Peyer's patch (tissue), 4 donors: ENCODE measurements at regions not wholly inside any gene's neighbourhood (a gene's known extent, or its start where the extent isn't known, plus 50 kb on each side); places are given as distances from the start of the nearest gene placed in this dataset.
"Not testable (repeated sequence)": the region's sequence is repeated elsewhere in the genome, so short reads cannot be mapped to it uniquely, and the experiment has no call there.

Experiments
- POLR2A ChIP-seq, 2 donors: fragments of 450-650 bp; IDR thresholded peaks; one replicate each; pipeline ENCODE4 v1.5.1; 2017; ENCODE audit warnings: antibody characterized with exemption in 2 of 2, mild to moderate bottlenecking in 2 of 2, moderate library complexity in 2 of 2
- TF ChIP-seq, protein P1 (sequence below), 6 experiments: fragments of 450-650 bp in 4 of 6; fragments of 200-600 bp in 2 of 6; sonication (generic) in 1 of 6; IDR thresholded peaks; one replicate each; pipeline ENCODE4 v1.5.1; 2017 to 2019; ENCODE audit warnings: antibody characterized with exemption in 6 of 6, mild to moderate bottlenecking in 3 of 6, moderate library complexity in 1 of 6

DNA sequence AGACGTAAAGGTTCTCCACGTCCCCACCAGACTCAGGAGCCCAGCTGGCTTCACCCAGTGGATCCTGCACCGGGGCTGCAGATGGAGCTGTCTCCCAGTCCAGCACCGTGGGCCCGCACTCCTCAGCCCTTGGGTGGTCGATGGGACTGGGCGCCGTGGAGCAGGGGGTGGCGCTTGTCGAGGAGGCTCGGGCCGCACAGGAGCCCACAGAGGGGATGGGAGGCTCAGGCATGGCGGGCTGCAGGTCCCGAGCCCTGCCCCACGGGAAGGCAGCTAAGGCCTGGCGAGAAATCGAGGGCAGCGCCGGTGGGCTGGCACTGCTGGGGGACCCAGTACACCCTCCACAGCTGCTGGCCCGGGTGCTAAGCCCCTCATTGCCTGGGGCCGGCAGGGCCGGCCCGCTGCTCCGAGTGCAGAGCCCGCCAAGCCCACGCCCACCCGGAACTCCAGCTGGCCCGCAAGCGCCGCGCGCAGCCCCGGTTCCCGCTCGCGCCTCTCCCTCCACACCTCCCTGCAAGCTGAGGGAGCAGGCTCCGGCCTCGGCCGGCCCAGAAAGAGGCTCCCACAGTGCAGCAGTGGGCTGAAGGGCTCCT is 56.3 kb upstream of the P3H2 start:
- TF ChIP-seq, protein P1, sequence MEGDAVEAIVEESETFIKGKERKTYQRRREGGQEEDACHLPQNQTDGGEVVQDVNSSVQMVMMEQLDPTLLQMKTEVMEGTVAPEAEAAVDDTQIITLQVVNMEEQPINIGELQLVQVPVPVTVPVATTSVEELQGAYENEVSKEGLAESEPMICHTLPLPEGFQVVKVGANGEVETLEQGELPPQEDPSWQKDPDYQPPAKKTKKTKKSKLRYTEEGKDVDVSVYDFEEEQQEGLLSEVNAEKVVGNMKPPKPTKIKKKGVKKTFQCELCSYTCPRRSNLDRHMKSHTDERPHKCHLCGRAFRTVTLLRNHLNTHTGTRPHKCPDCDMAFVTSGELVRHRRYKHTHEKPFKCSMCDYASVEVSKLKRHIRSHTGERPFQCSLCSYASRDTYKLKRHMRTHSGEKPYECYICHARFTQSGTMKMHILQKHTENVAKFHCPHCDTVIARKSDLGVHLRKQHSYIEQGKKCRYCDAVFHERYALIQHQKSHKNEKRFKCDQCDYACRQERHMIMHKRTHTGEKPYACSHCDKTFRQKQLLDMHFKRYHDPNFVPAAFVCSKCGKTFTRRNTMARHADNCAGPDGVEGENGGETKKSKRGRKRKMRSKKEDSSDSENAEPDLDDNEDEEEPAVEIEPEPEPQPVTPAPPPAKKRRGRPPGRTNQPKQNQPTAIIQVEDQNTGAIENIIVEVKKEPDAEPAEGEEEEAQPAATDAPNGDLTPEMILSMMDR (IDR thresholded peaks at IDR 0.05) = not testable (repeated sequence)
- not testable (repeated sequence) for TF ChIP-seq POLR2A (IDR thresholded peaks at IDR 0.05)
